Germinal center (tissue), 1 donor: ENCODE measurements at regions not wholly inside any gene's neighbourhood (a gene's known extent, or its start where the extent isn't known, plus 50 kb on each side); places are given as distances from the start of the nearest gene placed in this dataset.

Experiments used
- DNase-seq: peaks from one replicate; pipeline ENCODE4 v3.0.0; 2012; ENCODE audit warnings: mixed read lengths, low spot score

- DNase-seq = no peak
These were observed 53.2 kb upstream of the AMN1 start for GRCh38 chr12:31781894-31782540.

GRCh38 chr12:31780096-31780495, 51.3 kb upstream of the AMN1 start:
- no peak for DNase-seq

- no peak for DNase-seq
These were observed 49.9 kb upstream of the AMN1 start for GRCh38 chr12:31778687-31779086.
